GM20000 (cell line): ENCODE measurements at regions not wholly inside any gene's neighbourhood (a gene's known extent, or its start where the extent isn't known, plus 50 kb on each side); places are given as distances from the start of the nearest gene placed in this dataset.
A peak's percentile ranks its signal among the peaks of the same experiment; 100 is the strongest.
"Not testable (repeated sequence)": the region's sequence is repeated elsewhere in the genome, so short reads cannot be mapped to it uniquely, and the experiment has no call there.

ENCODE experiments used
- DNase-seq: peaks from one replicate; pipeline ENCODE4 v3.0.0; 2012; ENCODE audit warnings: low spot score
- TF ChIP-seq, protein P1 (sequence below): IDR thresholded peaks from 2 replicates; pipeline ENCODE4 v1.5.1; 2012; ENCODE audit warnings: mild to moderate bottlenecking, control low read depth; ENCODE audit errors: extremely low read depth, missing control alignments

DNA sequence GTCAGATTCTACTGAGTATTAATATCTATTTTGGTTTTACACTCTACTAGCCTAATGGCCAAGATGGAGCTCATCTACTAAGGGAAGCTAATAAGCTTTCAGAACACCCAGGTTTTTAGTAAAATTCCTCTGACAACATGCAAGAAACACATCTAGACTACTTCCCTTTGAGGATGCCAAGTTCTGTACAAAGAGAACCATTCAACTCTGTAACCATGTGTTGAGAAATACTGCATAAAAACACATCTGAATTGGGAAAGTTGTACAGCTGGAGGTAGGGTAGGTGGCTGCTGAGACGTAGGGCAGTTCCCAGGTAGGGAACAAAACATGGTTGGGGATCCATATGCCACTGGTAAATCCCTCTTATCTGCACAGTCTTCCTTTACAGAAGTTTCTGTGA, 66.2 kb downstream of the SC5D start:
- no peak for DNase-seq
- TF ChIP-seq, protein P1, sequence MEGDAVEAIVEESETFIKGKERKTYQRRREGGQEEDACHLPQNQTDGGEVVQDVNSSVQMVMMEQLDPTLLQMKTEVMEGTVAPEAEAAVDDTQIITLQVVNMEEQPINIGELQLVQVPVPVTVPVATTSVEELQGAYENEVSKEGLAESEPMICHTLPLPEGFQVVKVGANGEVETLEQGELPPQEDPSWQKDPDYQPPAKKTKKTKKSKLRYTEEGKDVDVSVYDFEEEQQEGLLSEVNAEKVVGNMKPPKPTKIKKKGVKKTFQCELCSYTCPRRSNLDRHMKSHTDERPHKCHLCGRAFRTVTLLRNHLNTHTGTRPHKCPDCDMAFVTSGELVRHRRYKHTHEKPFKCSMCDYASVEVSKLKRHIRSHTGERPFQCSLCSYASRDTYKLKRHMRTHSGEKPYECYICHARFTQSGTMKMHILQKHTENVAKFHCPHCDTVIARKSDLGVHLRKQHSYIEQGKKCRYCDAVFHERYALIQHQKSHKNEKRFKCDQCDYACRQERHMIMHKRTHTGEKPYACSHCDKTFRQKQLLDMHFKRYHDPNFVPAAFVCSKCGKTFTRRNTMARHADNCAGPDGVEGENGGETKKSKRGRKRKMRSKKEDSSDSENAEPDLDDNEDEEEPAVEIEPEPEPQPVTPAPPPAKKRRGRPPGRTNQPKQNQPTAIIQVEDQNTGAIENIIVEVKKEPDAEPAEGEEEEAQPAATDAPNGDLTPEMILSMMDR = no peak

DNA sequence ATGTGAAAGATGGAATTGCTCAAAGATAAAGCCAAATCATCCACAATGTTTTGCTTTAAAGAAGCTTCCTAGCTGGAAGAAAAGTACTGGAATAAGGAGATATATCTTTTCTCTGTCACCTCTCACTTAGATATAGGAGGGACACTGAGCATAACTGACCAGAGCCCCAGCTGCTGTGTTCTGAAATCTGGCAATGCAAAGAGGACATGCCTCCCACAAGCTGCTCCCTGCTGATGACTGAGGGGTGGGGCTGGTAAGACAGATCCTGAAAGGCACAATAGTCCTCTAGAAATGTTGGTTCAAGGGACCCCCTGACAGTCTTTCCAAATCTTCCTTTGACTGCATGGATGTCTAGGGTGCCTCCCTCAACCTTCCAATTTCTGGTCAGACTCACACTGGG, 67.0 kb downstream of the SC5D start:
- TF ChIP-seq, protein P1 = no peak
- DNase-seq = no peak

DNA sequence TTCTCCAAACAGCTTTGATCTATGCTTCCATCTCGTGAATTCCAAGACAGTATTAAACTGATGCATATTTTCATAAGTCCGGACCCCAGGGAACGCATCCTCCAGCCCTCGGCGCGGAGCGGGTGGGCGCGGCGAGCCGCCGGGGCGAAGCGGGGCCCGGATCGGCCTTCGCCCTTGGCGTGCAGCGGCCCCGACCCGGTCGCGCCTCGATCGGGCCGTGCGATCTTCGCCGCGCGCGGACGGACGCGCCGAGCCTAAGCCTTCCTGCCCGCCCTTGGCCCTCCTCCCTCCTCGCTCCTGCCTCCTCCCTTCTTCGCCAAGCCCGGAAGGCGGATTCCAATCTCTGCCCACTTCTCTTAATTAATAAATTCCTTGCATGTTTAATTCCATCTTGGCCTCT, 70.4 kb downstream of the SC5D start:
- DNase-seq = not testable (repeated sequence)

DNA sequence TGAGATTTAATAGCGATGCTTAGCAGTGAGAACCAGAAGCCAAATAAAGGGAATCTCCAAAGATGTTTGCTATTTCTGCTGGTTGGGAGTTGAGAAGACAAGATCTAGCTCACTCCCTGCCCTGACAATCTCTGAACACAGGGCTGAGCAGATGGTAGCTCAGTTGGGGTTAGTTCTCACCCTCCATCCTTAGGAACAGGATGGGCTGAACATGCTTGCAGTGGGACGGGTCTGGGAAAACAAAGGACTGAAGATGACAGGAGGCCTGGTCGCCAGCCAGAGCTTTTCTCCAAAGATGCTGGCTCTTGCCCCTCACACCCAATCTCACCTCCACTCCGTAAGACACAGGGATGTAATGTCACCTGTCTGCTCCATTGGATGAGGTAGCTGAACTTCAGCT, 72.7 kb downstream of the SC5D start:
- no peak for DNase-seq
- TF ChIP-seq, protein P1 = no peak

DNA sequence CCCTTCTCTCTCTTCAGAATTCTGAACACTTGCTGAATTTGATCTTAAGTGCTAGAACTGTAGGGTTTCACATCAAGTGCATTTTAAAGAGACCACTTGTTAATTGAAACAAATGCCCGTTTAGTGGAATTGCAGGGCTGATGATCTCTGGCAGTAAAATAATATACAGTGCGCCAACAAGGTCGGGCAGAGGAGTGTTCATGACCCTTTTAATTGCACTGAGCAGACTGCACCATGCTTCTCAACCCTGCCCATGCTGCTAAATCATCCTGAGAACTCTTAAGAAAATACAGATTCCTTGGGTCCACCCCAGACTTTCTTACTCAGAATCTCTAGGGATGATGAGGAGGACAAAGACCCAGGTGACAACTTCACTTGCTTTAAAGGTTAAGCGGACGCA, 73.5 kb downstream of the SC5D start:
- no peak for DNase-seq
- TF ChIP-seq, protein P1 = no peak

DNA sequence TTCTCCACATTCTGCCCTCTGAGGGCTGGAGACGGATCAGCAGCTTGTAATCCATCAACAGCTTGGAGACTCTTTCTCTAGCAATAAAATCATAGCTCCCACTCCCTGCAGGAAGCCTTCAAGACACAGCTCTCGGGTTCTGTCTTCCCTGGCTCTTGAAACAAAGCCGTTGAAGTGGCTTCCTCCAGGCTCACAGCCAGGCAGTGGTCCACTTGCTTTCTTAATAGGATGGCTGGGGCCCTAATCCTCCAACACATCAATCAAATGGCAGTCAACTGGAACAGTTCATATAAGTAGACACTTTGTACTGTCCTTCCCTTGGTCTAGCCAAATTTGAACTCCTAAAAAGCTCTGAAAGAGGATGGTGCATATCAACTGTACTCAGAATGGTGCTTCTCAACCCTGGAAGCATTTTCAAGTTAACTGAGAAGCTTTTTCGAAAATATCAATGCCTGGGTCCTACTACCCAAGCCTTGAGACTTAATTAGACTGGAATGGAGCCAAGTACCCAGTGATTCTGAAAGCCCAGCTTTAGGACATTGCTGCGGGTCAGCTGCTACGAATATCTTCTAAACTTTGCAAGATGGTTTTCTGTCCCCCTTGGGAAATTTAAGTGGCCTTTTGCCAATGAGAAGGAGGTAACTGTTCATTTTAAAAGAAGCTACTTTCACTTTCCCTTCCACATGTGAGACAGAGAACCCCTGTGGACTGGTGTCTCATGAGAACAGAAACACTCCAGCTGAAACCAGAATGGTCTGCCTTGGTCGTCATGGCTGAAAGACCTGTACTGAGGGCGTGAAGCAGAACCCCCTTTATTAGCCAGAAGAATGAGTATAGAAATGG, 74.7 kb downstream of the SC5D start:
- TF ChIP-seq, protein P1 = no peak
- DNase-seq = peak; percentile 87

DNA sequence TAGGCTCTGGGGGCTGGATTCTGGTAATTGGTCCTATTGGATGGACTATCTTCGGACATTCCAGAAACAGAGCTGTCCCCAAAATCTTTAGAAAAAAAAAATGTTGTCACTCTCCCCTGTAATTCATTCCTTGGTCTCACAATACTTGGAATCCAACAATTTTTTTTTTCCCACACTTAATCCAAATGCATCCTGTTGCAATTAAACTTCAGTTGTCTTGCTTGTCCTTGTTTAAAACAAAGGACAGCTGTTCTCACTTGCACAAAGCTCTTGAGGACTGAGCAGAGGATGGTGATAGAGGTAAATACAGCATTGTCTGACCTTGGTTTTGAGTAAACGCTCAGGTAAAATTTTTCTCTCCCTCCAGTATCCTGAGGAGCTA, 75.3 kb downstream of the SC5D start:
- DNase-seq = no peak
- TF ChIP-seq, protein P1 = no peak

DNA sequence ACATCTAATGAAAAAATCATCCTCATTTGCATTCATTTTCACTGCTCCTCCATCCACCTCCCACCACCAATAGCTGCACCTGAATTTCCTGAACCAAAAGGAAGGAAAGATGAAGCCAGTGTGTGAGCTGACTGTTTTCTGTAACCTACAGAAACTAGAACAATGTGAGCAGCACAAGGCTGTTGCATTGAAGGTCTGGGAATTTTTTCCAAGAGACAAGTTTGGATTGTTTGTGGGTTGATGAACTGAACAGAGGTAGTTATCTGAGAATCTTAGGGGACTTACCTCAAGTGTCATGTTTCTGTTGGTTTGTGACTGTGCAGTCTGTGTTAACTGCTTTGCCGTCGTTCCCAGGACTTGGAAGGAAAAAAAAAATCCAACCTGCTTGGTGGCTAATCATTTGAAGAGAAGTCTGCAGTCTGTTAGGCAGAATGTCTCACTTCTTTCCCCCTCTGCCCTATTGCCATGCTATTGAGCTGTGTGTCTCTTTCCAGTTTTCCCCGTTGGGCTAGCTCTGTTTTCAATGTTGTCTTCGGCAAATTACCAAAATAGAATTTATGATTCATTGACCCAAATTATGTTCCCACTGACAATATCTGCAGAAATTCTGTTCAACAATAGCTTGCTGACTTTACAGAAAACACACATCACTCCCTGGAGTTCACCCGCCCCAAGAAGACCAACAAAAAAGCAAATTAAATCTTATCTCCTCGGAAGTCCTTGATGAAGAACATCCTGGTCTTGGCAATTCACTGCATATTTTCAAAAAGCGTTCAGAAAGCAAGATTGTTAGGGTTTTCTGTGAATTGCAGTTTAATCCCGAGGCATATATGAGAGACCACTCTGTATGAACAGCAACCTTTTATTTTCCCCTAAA, 76.0 kb downstream of the SC5D start:
- no peak for DNase-seq
- TF ChIP-seq, protein P1 = no peak
